ENCODE measurements at regions not wholly inside any gene's neighbourhood (a gene's known extent, or its start where the extent isn't known, plus 50 kb on each side); places are given as distances from the start of the nearest gene placed in this dataset.

- H3K4me3 ChIP-seq (replicated peaks in 1 of 3; ENCODE audit: low read depth in 2 of 3, low read length in 3 of 3): no peak overlapping the region
- H3K9me3 ChIP-seq (replicated peaks in 1 of 2; ENCODE audit: control insufficient read depth in 1 of 2, insufficient read depth in 1 of 2, low read length in 2 of 2): peaks cover 5 to 7% of the 10 kb centered on the region in 2 donors
- peak overlapping the region; percentile 47 for H2AFZ ChIP-seq (ENCODE audit: insufficient read depth, low read depth, low read length, poor library complexity, severe bottlenecking)
- TF ChIP-seq, protein P1, sequence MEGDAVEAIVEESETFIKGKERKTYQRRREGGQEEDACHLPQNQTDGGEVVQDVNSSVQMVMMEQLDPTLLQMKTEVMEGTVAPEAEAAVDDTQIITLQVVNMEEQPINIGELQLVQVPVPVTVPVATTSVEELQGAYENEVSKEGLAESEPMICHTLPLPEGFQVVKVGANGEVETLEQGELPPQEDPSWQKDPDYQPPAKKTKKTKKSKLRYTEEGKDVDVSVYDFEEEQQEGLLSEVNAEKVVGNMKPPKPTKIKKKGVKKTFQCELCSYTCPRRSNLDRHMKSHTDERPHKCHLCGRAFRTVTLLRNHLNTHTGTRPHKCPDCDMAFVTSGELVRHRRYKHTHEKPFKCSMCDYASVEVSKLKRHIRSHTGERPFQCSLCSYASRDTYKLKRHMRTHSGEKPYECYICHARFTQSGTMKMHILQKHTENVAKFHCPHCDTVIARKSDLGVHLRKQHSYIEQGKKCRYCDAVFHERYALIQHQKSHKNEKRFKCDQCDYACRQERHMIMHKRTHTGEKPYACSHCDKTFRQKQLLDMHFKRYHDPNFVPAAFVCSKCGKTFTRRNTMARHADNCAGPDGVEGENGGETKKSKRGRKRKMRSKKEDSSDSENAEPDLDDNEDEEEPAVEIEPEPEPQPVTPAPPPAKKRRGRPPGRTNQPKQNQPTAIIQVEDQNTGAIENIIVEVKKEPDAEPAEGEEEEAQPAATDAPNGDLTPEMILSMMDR (IDR thresholded peaks at IDR 0.05): no peak
- no peaks in the 10 kb centered on the region for H3K27me3 ChIP-seq (ENCODE audit: control insufficient read depth in 2 of 2, insufficient read depth in 2 of 2, low read length in 2 of 2)
- Mint-ChIP-seq H3K9me3 (peaks cover 0 to 21% (median 9%) of the 10 kb centered on the region in 7 donors), H3K4me3 (no peak overlapping the region), H3K27ac (peak overlapping the region in 3 of 7 donors; percentile 69 to 85 (median 84)), H3K4me1 (peaks cover 29% of the 10 kb centered on the region), H3K27me3 (ENCODE audit: low read depth in 3 of 3) (peaks cover 0 to 2% (median 0%) of the 10 kb centered on the region in 3 donors), H3K36me3 (peaks cover 0 to 11% of the 10 kb centered on the region in 2 donors)
- 59% methylated on average over 2 of the region's 6 CpGs for WGBS (ENCODE audit: insufficient coverage)
- intact Hi-C loops (cut with micrococcal nuclease): no loop called here
- no peak overlapping the region for H3K4me2 ChIP-seq (replicated peaks; ENCODE audit: extremely low read depth, low read length, poor library complexity, severe bottlenecking)
- DNase-seq: peak; percentile 18 to 50 (median 40)
- no peak overlapping the region for H3K27ac ChIP-seq (ENCODE audit: low read depth in 1 of 2, low read length in 2 of 2)
- H3K79me2 ChIP-seq (ENCODE audit: insufficient read depth, low read length): no peaks in the 10 kb centered on the region
- no peak overlapping the region for H3K9ac ChIP-seq (ENCODE audit: insufficient read depth, low read length, poor library complexity, severe bottlenecking)
- peaks cover 16 to 19% of the 10 kb centered on the region in 2 donors for H3K4me1 ChIP-seq (ENCODE audit: control insufficient read depth in 1 of 2, insufficient read depth in 2 of 2, low read length in 2 of 2)
- H3K36me3 ChIP-seq (replicated peaks in 1 of 2; ENCODE audit: control insufficient read depth in 1 of 2, insufficient read depth in 2 of 2, low read length in 2 of 2): no peaks in the 10 kb centered on the region
- H4K20me1 ChIP-seq (ENCODE audit: insufficient read depth, low read length): no peaks in the 10 kb centered on the region
Measured at GRCh38 chr9:107810461-107810961, 320.9 kb upstream of the KLF4 start.

DNA sequence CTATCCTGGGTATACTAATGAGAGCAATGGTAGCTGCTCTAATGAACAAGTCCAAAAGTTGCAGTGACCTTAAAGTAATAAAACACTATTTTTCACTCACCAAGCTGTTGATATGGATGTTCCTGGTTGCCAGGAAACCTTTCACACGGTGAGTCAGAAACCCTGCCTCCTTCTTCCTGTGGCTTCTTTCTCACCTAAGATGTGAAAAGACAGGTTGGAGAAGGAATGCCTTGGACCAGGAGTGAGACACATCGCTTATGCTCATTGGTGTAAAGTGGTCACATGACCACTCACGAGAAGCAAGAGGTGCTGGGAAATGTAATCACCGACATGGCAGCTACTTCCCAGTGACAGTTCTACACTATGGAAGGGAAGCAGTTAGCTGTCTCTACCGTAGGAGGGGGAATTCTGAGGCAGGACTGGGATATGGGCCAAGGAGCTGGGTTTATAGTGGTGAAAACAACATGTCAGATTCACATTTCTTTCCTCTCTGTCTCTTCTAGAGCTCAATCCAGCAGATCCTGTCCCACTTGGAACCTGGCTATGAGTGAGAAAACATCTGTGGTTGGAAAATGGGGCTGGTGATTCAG lies 320.4 kb upstream of the KLF4 start:
- H3K4me3 Mint-ChIP-seq: no peak overlapping the region
- H4K20me1 ChIP-seq (ENCODE audit: insufficient read depth, low read length): no peaks in the 10 kb centered on the region
- peaks cover 0 to 11% of the 10 kb centered on the region in 2 donors for H3K36me3 Mint-ChIP-seq
- H3K9me3 ChIP-seq (replicated peaks in 1 of 2; ENCODE audit: control insufficient read depth in 1 of 2, insufficient read depth in 1 of 2, low read length in 2 of 2): peaks cover 5 to 7% of the 10 kb centered on the region in 2 donors
- TF ChIP-seq, protein P1 (IDR thresholded peaks at IDR 0.05): no peak
- peaks cover 16 to 19% of the 10 kb centered on the region in 2 donors for H3K4me1 ChIP-seq (ENCODE audit: control insufficient read depth in 1 of 2, insufficient read depth in 2 of 2, low read length in 2 of 2)
- H3K4me2 ChIP-seq (replicated peaks; ENCODE audit: extremely low read depth, low read length, poor library complexity, severe bottlenecking): no peak overlapping the region
- no peak overlapping the region for H3K27ac ChIP-seq (ENCODE audit: low read depth in 1 of 2, low read length in 2 of 2)
- peak; percentile 15 to 34 (median 23) for DNase-seq
- intact Hi-C loops (cut with micrococcal nuclease): no loop called here
- peak overlapping the region in 4 of 7 donors; percentile 69 to 85 (median 78) for H3K27ac Mint-ChIP-seq
- no CpG with 5 or more reads among the region's 5 CpGs for WGBS (ENCODE audit: insufficient coverage)
- H3K4me1 Mint-ChIP-seq: peaks cover 29% of the 10 kb centered on the region
- no peak overlapping the region for H3K9ac ChIP-seq (ENCODE audit: insufficient read depth, low read length, poor library complexity, severe bottlenecking)
- H3K36me3 ChIP-seq (replicated peaks in 1 of 2; ENCODE audit: control insufficient read depth in 1 of 2, insufficient read depth in 2 of 2, low read length in 2 of 2): no peaks in the 10 kb centered on the region
- no peaks in the 10 kb centered on the region for H3K27me3 ChIP-seq (ENCODE audit: control insufficient read depth in 2 of 2, insufficient read depth in 2 of 2, low read length in 2 of 2)
- H3K4me3 ChIP-seq (replicated peaks in 1 of 3; ENCODE audit: low read depth in 2 of 3, low read length in 3 of 3): no peak overlapping the region
- H3K79me2 ChIP-seq (ENCODE audit: insufficient read depth, low read length): no peaks in the 10 kb centered on the region
- peak overlapping the region; percentile 47 for H2AFZ ChIP-seq (ENCODE audit: insufficient read depth, low read depth, low read length, poor library complexity, severe bottlenecking)
- H3K9me3 Mint-ChIP-seq: peaks cover 0 to 20% (median 9%) of the 10 kb centered on the region in 7 donors
- H3K27me3 Mint-ChIP-seq (ENCODE audit: low read depth in 3 of 3): peaks cover 0 to 2% (median under 1%) of the 10 kb centered on the region in 3 donors

Measured in CD14-positive monocyte (primary cell).